HG02571 (cell line): ENCODE measurements at regions not wholly inside any gene's neighbourhood (a gene's known extent, or its start where the extent isn't known, plus 50 kb on each side); places are given as distances from the start of the nearest gene placed in this dataset.

Experiments
- ATAC-seq: cut with Tn5 transposase; IDR thresholded peaks from one replicate; pipeline ENCODE4 v1.9.1; 2021; ENCODE audit warnings: mild to moderate bottlenecking, moderate library complexity; ENCODE audit not compliant: unreplicated experiment

GRCh38 chr15:81544385-81544784 lies 170.4 kb upstream of the TMC3 start:
- ATAC-seq = no peak

DNA sequence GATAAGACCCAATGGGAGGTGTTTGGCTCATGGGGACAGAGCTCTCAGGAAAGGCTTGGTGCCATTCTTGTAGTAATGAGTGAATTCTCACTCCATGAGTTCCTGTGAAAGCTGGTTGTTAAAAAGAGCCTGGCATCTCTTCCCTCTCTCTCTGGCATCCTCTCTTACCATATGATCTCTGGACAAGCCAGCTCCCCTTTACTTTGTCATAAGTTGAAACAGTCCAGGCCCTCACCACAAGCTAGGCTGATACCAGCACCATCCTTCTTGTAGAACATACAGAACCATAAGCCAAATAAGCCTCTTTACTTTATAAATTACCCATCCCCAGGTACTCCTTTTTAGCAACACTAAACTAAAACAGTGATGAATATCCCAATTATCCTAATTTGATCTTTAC lies 166.9 kb upstream of the TMC3 start:
- ATAC-seq = no peak

- ATAC-seq = no peak
Measured at GRCh38 chr15:81536356-81536755, 162.3 kb upstream of the TMC3 start.

DNA sequence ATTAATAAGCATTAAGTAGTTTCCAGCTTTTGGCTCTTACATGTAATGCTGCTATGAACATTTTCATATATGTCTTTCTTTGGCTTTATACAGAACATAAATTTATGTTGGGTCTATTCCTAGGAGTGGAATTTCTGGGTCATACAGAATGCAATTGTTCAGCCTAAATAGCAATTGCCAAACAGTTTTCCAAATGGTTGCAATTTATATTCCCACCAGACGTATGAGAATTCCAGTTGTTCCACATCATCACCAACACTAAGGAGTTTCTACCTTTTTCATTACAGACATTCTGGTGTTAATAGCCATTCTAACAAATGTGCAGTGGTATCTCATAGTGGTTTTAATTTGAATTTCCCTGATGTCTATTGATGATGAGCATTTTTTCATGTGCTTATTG lies 160.1 kb upstream of the TMC3 start:
- no peak for ATAC-seq

DNA sequence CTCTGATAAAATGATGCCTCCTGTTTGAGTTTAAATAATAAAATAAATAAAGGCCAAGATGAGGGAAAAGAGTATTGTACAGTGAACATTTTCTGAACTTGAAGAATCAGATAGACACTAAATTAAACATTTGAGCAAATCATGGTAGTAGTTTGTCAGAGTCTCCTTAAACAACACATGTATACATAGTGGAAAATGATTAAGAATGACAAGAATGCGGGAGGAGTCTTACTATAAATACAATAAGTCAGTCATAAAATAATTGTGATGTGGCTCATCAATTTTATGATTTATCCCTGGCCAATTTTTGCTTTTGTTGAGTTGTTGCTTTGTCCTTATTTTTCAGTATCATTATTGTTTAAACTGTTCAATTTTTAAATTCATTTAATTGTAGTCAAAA lies 158.0 kb upstream of the TMC3 start:
- ATAC-seq = no peak

DNA sequence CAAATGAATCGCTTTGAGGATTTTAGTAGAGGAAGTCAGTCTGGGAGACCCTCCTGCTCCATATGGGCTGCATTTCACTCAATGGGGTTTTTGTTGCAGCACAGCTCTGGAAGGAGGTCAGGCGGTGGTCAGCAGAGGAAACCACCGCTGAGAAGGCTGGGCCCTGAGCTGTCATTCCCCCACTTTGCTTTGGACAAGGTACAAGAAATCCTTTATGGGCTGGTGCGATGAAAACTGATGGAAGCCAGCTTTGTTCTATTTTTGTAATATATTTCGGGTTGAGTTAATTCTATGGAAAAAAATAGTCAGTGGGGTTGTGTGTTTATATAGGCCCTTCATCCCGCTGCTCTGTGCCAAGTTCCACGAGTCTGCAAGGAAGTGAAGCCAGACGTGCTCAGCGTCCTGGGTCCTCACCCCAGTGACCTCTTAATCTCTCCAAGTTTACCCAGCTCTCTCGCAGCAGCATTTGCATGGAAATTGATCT lies 157.1 kb upstream of the TMC3 start:
- ATAC-seq = no peak

- no peak for ATAC-seq
Measured at GRCh38 chr15:81530271-81530691, 156.3 kb upstream of the TMC3 start.

GRCh38 chr15:81529481-81529880 lies 155.5 kb upstream of the TMC3 start:
- no peak for ATAC-seq

GRCh38 chr15:81526029-81526428 lies 152.0 kb upstream of the TMC3 start:
- ATAC-seq = no peak

GRCh38 chr15:81524496-81524895 lies 150.5 kb upstream of the TMC3 start:
- no peak for ATAC-seq

DNA sequence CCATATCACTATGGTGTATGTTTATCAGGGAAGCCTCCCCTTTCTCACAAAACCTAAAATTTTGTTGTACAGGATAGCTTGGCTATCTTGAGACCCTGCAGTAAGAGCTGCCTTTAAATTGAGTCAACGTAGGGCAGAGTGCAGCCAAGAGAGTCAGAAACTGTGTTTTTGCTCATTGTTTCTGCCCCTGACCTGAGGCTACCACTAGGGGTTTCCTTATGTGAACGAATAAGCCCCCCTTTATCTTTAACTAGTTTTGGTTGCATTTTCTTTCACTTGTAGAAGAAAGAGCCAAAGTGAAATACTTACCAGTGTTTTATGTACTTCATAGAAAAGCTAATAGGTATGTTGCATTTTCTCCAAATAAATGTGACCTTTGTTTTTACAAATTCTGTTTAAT lies 149.9 kb upstream of the TMC3 start:
- ATAC-seq = no peak

- ATAC-seq = no peak
Measured at GRCh38 chr15:81520480-81520879, 146.5 kb upstream of the TMC3 start.

- ATAC-seq = no peak
Measured at GRCh38 chr15:81516461-81516860, 142.4 kb upstream of the TMC3 start.

- ATAC-seq = no peak
Measured at GRCh38 chr15:81516012-81516411, 142.0 kb upstream of the TMC3 start.

- no peak for ATAC-seq
Measured at GRCh38 chr15:81514725-81515124, 140.7 kb upstream of the TMC3 start.

DNA sequence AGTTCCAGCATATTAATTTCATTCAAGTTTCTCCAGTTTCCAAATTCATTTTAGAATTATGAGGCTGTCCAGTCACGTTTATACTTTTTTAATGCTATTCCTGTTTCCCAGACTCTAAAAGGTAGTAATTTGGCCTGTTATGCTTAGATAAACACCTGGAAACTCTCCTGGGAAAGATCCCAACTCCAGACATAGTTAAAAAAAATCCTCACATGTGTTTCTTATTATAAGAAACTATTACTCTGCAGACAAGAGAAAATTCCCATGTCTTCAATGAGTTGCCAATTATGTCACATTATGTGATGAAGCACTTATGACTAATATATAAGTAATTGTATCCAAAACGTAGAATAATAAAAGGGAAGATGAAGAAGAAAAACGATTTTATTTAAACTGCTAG lies 137.1 kb upstream of the TMC3 start:
- no peak for ATAC-seq

DNA sequence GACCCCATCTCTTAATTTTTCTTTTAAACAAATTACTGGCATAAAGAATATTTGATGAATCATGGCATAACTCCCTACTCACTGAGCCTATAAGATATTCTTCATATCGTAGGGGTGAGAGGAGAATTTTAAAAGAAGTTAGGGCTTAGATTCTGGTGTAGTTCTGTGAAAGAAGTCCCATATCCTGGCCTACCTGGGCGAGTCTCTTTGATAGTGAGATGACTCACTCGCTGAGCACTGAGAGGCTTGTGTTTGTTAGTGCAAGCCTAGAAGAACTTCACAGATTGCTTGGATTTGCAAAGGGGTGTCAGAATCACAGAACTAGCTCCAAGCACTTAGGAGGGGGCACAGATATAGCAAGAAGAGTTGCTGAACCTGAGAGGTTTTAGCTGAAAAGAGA lies 133.8 kb upstream of the TMC3 start:
- no peak for ATAC-seq

- no peak for ATAC-seq
Measured at GRCh38 chr15:81506936-81507335, 132.9 kb upstream of the TMC3 start.

GRCh38 chr15:81506071-81506470 lies 132.1 kb upstream of the TMC3 start:
- no peak for ATAC-seq

DNA sequence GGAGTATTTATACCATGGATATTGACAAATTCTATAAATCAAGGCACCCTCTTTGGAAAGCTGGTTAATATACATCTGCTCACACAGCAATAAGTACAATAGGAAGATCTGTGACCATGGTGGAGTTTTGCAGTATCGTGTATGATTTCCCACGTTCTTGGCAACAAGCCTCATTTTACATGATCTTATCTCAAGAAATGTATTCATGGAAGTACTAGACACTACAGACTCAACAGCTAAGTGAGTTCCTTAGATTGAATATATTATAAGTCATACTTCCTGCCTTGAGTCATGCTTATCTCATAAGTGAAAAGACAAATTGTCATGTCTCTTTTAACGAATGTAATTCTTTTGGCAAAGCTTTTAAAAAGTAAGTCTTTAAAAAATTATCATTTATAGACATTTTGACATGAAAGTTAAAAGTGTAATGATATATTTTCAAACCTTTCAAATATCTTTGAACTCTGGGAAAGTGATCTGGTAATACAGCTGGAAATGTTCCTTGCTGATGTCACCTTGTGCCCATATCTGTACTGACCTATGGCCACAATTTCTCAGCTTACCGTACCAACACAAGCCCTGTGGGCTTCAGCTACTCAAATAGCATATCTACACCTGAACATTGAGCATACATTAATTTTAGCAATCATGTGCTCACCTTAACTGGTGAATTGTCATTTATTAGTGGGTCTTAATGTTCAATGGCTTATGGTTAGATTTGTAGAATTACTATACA lies 130.3 kb upstream of the TMC3 start:
- no peak for ATAC-seq

GRCh38 chr15:81502439-81502838 lies 128.4 kb upstream of the TMC3 start:
- ATAC-seq = no peak

- no peak for ATAC-seq
Measured at GRCh38 chr15:81500081-81500480, 126.1 kb upstream of the TMC3 start.

GRCh38 chr15:81498294-81498693 lies 124.3 kb upstream of the TMC3 start:
- ATAC-seq = no peak
